IMR-90 (cell line): ENCODE measurements at regions not wholly inside any gene's neighbourhood (a gene's known extent, or its start where the extent isn't known, plus 50 kb on each side); places are given as distances from the start of the nearest gene placed in this dataset.

Source experiments
- ATAC-seq: fragments of 200-7000 bp; cut with Tn5 transposase; 2 replicates; pipeline ENCODE4 v1.9.1; 2020; ENCODE audit warnings: low read depth, mild to moderate bottlenecking, moderate library complexity
- BruUV-seq: library from RNA; stranded (reverse); fragments of 400-500 nt; replicated peaks from 2 replicates; lab custom pipeline; 2021; lab: Mats Ljungman, UMichigan
- CTCF ChIA-PET: fragments of 300-600 bp; formaldehyde crosslinking; extraction: SDS; loops from one replicate; lab custom pipeline; 2021; ENCODE audit warnings: antibody characterized with exemption; lab: Yijun Ruan, JAX
- POLR2A ChIA-PET: fragments of 300-600 bp; sonication (Branson Sonifier 250); formaldehyde crosslinking; loops from one replicate; lab custom pipeline; 2022; ENCODE audit warnings: antibody characterized with exemption; ENCODE audit not compliant: unreplicated experiment; lab: Charles Lee
- DNase-seq: peaks from one replicate; pipeline ENCODE4 v3.0.0; 2013
- H2AFZ ChIP-seq: replicated peaks from 2 replicates; pipeline ENCODE3; 2013; ENCODE audit warnings: low read length, mild to moderate bottlenecking; ENCODE audit not compliant: poor library complexity
- H2AK5ac ChIP-seq: 2 replicates; pipeline ENCODE4 v1.6.1; 2013; ENCODE audit warnings: low read depth, low read length, inconsistent platforms
- H2AK9ac ChIP-seq: replicated peaks from 2 replicates; pipeline ENCODE3; 2013; ENCODE audit warnings: mild to moderate bottlenecking, low read depth, low read length, moderate library complexity; ENCODE audit not compliant: poor library complexity
- H2BK120ac ChIP-seq: 2 replicates; pipeline ENCODE4 v1.6.1; 2013; ENCODE audit warnings: low read depth, low read length, inconsistent platforms
- H2BK15ac ChIP-seq: 3 replicates; pipeline ENCODE4 v1.6.1; 2013; ENCODE audit warnings: low read depth, low read length, inconsistent platforms
- H2BK20ac ChIP-seq: 2 replicates; pipeline ENCODE4 v1.6.1; 2013; ENCODE audit warnings: low read depth, mild to moderate bottlenecking, inconsistent platforms, low read length, moderate library complexity
- H2BK5ac ChIP-seq: 2 replicates; pipeline ENCODE4 v1.6.1; 2013; ENCODE audit warnings: mild to moderate bottlenecking, low read depth, low read length, inconsistent platforms; ENCODE audit not compliant: poor library complexity, severe bottlenecking
- H3K14ac ChIP-seq: replicated peaks from 2 replicates; pipeline ENCODE4 v1.6.1; 2013; ENCODE audit warnings: low read depth, low read length, inconsistent platforms
- H3K18ac ChIP-seq: 2 replicates; pipeline ENCODE4 v1.6.1; 2013; ENCODE audit warnings: low read depth, low read length, control low read depth
- H3K23ac ChIP-seq: 2 replicates; pipeline ENCODE4 v1.6.1; 2013; ENCODE audit warnings: low read depth, low read length, inconsistent platforms
- H3K27ac ChIP-seq: 2 replicates; pipeline ENCODE4 v1.5.1; 2013; ENCODE audit warnings: mild to moderate bottlenecking, control low read depth, low read length; ENCODE audit not compliant: insufficient read depth
- H3K27me3 ChIP-seq: 2 replicates; pipeline ENCODE4 v1.6.1; 2013; ENCODE audit warnings: low read length; ENCODE audit not compliant: control insufficient read depth, insufficient read depth
- H3K36me3 ChIP-seq: 2 replicates; pipeline ENCODE4 v1.6.1; 2013; ENCODE audit warnings: low read length, mixed read lengths; ENCODE audit not compliant: control insufficient read depth, insufficient read depth
- H3K4ac ChIP-seq: 2 replicates; pipeline ENCODE4 v1.6.1; 2013; ENCODE audit warnings: low read depth, low read length, inconsistent platforms
- H3K4me1 ChIP-seq: 2 replicates; pipeline ENCODE4 v1.6.1; 2013; ENCODE audit warnings: low read length, mixed read lengths; ENCODE audit not compliant: control insufficient read depth, insufficient read depth
- H3K4me2 ChIP-seq: 2 replicates; pipeline ENCODE4 v1.6.1; 2013; ENCODE audit warnings: low read depth, mild to moderate bottlenecking, control low read depth, low read length, moderate library complexity
- H3K4me3 ChIP-seq: 2 replicates; pipeline ENCODE4 v1.5.1; 2013; ENCODE audit warnings: low read depth, mild to moderate bottlenecking, control low read depth, low read length, moderate library complexity; ENCODE audit not compliant: insufficient read depth
- H3K56ac ChIP-seq: 2 replicates; pipeline ENCODE4 v1.6.1; 2013; ENCODE audit warnings: low read length, inconsistent platforms; ENCODE audit not compliant: insufficient read depth; ENCODE audit errors: extremely low read depth
- H3K79me1 ChIP-seq, 2 experiments: 2 replicates each; pipeline ENCODE4 v1.6.1; 2013; ENCODE audit warnings: low read length in 2 of 2, inconsistent platforms in 1 of 2, low read depth in 1 of 2
- H3K9ac ChIP-seq: 2 replicates; pipeline ENCODE4 v1.6.1; 2013; ENCODE audit warnings: low read depth, low read length, control low read depth
- H3K9me1 ChIP-seq: 2 replicates; pipeline ENCODE4 v1.6.1; 2013; ENCODE audit warnings: low read length, inconsistent platforms; ENCODE audit not compliant: insufficient read depth
- H3K9me3 ChIP-seq: 2 replicates; pipeline ENCODE4 v1.6.1; 2013; ENCODE audit warnings: low read length; ENCODE audit not compliant: control insufficient read depth, insufficient read depth
- H4K20me1 ChIP-seq: 2 replicates; pipeline ENCODE4 v1.6.1; 2013; ENCODE audit warnings: low read length, inconsistent platforms; ENCODE audit not compliant: insufficient read depth
- H4K5ac ChIP-seq: 2 replicates; pipeline ENCODE4 v1.6.1; 2013; ENCODE audit warnings: mild to moderate bottlenecking, low read depth, low read length, control low read depth
- H4K8ac ChIP-seq, 2 experiments: 2 replicates each; pipeline ENCODE4 v1.6.1; 2013; ENCODE audit warnings: low read depth in 2 of 2, low read length in 2 of 2, control low read depth in 1 of 2, inconsistent platforms in 1 of 2
- H4K91ac ChIP-seq: 2 replicates; pipeline ENCODE4 v1.6.1; 2013; ENCODE audit warnings: low read depth, low read length, inconsistent platforms; ENCODE audit not compliant: insufficient read depth
- BHLHE40 ChIP-seq: fragments of 150-350 bp; IDR thresholded peaks from 2 replicates; pipeline ENCODE4 v1.6.1; 2016; ENCODE audit warnings: mild to moderate bottlenecking, low read depth, low read length
- FOS ChIP-seq: fragments of 150-350 bp; IDR thresholded peaks from 2 replicates; pipeline ENCODE4 v1.6.1; 2016; ENCODE audit warnings: low read depth, low read length
- NFE2L2 ChIP-seq: fragments of 150-350 bp; IDR thresholded peaks from 2 replicates; pipeline ENCODE4 v1.6.1; 2016; ENCODE audit warnings: low read depth, mild to moderate bottlenecking, low read length
- POLR2A ChIP-seq: IDR thresholded peaks from 2 replicates; pipeline ENCODE4 v1.6.1; 2012; ENCODE audit warnings: mild to moderate bottlenecking, low read depth, low read length
- WGBS, 2 experiments: methylation state at CpG; one replicate each; pipeline versions ENCODE4 v1.1.5 to v1.1.7; 2013; ENCODE audit warnings: missing lambda C conversion rate in 2 of 2; ENCODE audit not compliant: insufficient read length in 1 of 2; ENCODE audit errors: extremely low coverage in 2 of 2; 5-methylcytosine and 5-hydroxymethylcytosine counted together
- dilution Hi-C: fragments of 300-500 bp; cut with HindIII; formaldehyde crosslinking; loops from one replicate; pipeline ENCODE4 v1.14.3; 2018; ENCODE audit warnings: low sequenced_read_pairs; ENCODE audit not compliant: unreplicated experiment
- in situ Hi-C: fragments of 300-500 bp; cut with MboI; formaldehyde crosslinking; loops from 3 replicates; pipeline ENCODE4 v1.14.3; 2019; ENCODE audit warnings: low sequenced_read_pairs, inconsistent platforms, mixed read lengths
- intact Hi-C: fragments of 100-400 bp; cut with micrococcal nuclease; formaldehyde crosslinking; loops from 2 replicates; pipeline ENCODE4 v1.10.0; 2022

GRCh38 chr6:6823568-6824224, 235.2 kb downstream of the LY86 start:
- no peak overlapping the region for H3K23ac ChIP-seq
- CTCF ChIA-PET = no interaction called here
- in situ Hi-C loops = no loop called here
- no peak overlapping the region for H2AK5ac ChIP-seq
- no peak overlapping the region for H2BK15ac ChIP-seq
- no peak overlapping the region for H3K27ac ChIP-seq
- H3K4me1 ChIP-seq = no peaks in the 10 kb centered on the region
- H3K18ac ChIP-seq = no peak overlapping the region
- H4K91ac ChIP-seq = no peak overlapping the region
- POLR2A ChIA-PET = interaction anchor here (0.6 kb wide), 1 partner anchor 30 kb away, joined by 13 read pairs; no protein-coding TSS in a partner anchor
- no peak overlapping the region for H3K4me3 ChIP-seq
- dilution Hi-C loops = no loop called here
- H3K9me3 ChIP-seq = no peaks in the 10 kb centered on the region
- no peak overlapping the region for H2BK20ac ChIP-seq
- H3K4ac ChIP-seq = no peak overlapping the region
- H3K14ac ChIP-seq = no peak overlapping the region
- no peaks in the 10 kb centered on the region for H3K36me3 ChIP-seq
- ATAC-seq = no peak
- no peak overlapping the region for H2AFZ ChIP-seq
- no peak overlapping the region for H3K9ac ChIP-seq
- H4K8ac ChIP-seq = no peak overlapping the region
- no peaks in the 10 kb centered on the region for H4K20me1 ChIP-seq
- TF ChIP-seq POLR2A = no peak
- TF ChIP-seq FOS = no peak
- TF ChIP-seq NFE2L2 = no peak
- TF ChIP-seq BHLHE40 = no peak
- no peaks in the 10 kb centered on the region for H3K79me1 ChIP-seq
- no TSS peak for BruUV-seq
- 51% methylated on average over 3 of the region's 5 CpGs; no CpG with 5 or more reads in 1 of the 2 experiments for WGBS, 2 experiments
- no peak overlapping the region for H3K56ac ChIP-seq
- DNase-seq = no peak
- H3K27me3 ChIP-seq = peaks cover 6% of the 10 kb centered on the region; the same call in 1 of the 2 replicates
- H2AK9ac ChIP-seq = no peak overlapping the region
- H3K4me2 ChIP-seq = no peak overlapping the region
- H4K5ac ChIP-seq = no peak overlapping the region
- no peak overlapping the region for H2BK5ac ChIP-seq
- intact Hi-C loops = no loop called here
- no peak overlapping the region for H2BK120ac ChIP-seq
- H3K9me1 ChIP-seq = no peaks in the 10 kb centered on the region
